ENCODE measurements at regions not wholly inside any gene's neighbourhood (a gene's known extent, or its start where the extent isn't known, plus 50 kb on each side); places are given as distances from the start of the nearest gene placed in this dataset.

GRCh38 chr10:78426181-78426580 is 392.5 kb downstream of the RPS24 start:
- BruUV-seq (replicated peaks), result no TSS peak
- no peak overlapping the region for H3K4me2 ChIP-seq (ENCODE audit: low read length)
- no peaks in the 10 kb centered on the region for H3K4me1 ChIP-seq (ENCODE audit: insufficient read depth, low read length, poor library complexity, severe bottlenecking)
- H3K4me3 ChIP-seq (ENCODE audit: low read depth, low read length, poor library complexity, severe bottlenecking), result no peak overlapping the region
- H3K27ac ChIP-seq (ENCODE audit: low read depth, low read length, poor library complexity, severe bottlenecking), result no peak overlapping the region
- no peaks in the 10 kb centered on the region for H3K36me3 ChIP-seq (ENCODE audit: insufficient read depth, low read length)
- H3K79me2 ChIP-seq (ENCODE audit: insufficient read depth, low read depth, low read length), result no peaks in the 10 kb centered on the region
- POLR2A ChIA-PET, result interaction anchor here (0.7 kb wide), 1 partner anchor 355 kb away, joined by 3 read pairs; no protein-coding TSS in a partner anchor
- H3K9me3 ChIP-seq (ENCODE audit: low read length), result no peaks in the 10 kb centered on the region
- no peak for TF ChIP-seq EZH2phosphoT487 (IDR thresholded peaks at IDR 0.05; ENCODE audit: borderline replicate concordance, low read depth, low read length)
- TF ChIP-seq CTCF (conservative IDR thresholded peaks at IDR 0.05; ENCODE audit: low read length), result no peak
- H2AFZ ChIP-seq (ENCODE audit: low read length), result no peak overlapping the region
- DNase-seq (ENCODE audit: low spot score), result no peak
- intact Hi-C loops (cut with micrococcal nuclease; ENCODE audit: unreplicated experiment), result no loop called here
- no peaks in the 10 kb centered on the region for H4K20me1 ChIP-seq (ENCODE audit: insufficient read depth, low read length)
- CTCF ChIA-PET (ENCODE audit: unreplicated experiment), result no interaction called here
- H3K9me2 ChIP-seq (ENCODE audit: insufficient read depth, low read length), result no peaks in the 10 kb centered on the region

GRCh38 chr10:78427497-78428031 is 393.9 kb downstream of the RPS24 start:
- H3K4me2 ChIP-seq (ENCODE audit: low read length), result no peak overlapping the region
- no peaks in the 10 kb centered on the region for H3K36me3 ChIP-seq (ENCODE audit: insufficient read depth, low read length)
- no peaks in the 10 kb centered on the region for H3K79me2 ChIP-seq (ENCODE audit: insufficient read depth, low read depth, low read length)
- H4K20me1 ChIP-seq (ENCODE audit: insufficient read depth, low read length), result no peaks in the 10 kb centered on the region
- TF ChIP-seq EZH2phosphoT487 (IDR thresholded peaks at IDR 0.05; ENCODE audit: borderline replicate concordance, low read depth, low read length) (no peak), CTCF (conservative IDR thresholded peaks at IDR 0.05; ENCODE audit: low read length) (no peak)
- CTCF ChIA-PET (ENCODE audit: unreplicated experiment), result no interaction called here
- no peaks in the 10 kb centered on the region for H3K9me2 ChIP-seq (ENCODE audit: insufficient read depth, low read length)
- POLR2A ChIA-PET, result no interaction called here
- no peak overlapping the region for H2AFZ ChIP-seq (ENCODE audit: low read length)
- intact Hi-C loops (cut with micrococcal nuclease; ENCODE audit: unreplicated experiment), result no loop called here
- H3K27ac ChIP-seq (ENCODE audit: low read depth, low read length, poor library complexity, severe bottlenecking), result no peak overlapping the region
- no peaks in the 10 kb centered on the region for H3K4me1 ChIP-seq (ENCODE audit: insufficient read depth, low read length, poor library complexity, severe bottlenecking)
- no peak overlapping the region for H3K4me3 ChIP-seq (ENCODE audit: low read depth, low read length, poor library complexity, severe bottlenecking)
- BruUV-seq (replicated peaks), result no TSS peak
- H3K9me3 ChIP-seq (ENCODE audit: low read length), result no peaks in the 10 kb centered on the region
- no peak for DNase-seq (ENCODE audit: low spot score)

GRCh38 chr10:78428579-78428978 is 394.9 kb downstream of the RPS24 start:
- H4K20me1 ChIP-seq (ENCODE audit: insufficient read depth, low read length), result no peaks in the 10 kb centered on the region
- H3K9me2 ChIP-seq (ENCODE audit: insufficient read depth, low read length), result no peaks in the 10 kb centered on the region
- H3K4me1 ChIP-seq (ENCODE audit: insufficient read depth, low read length, poor library complexity, severe bottlenecking), result no peaks in the 10 kb centered on the region
- no peaks in the 10 kb centered on the region for H3K9me3 ChIP-seq (ENCODE audit: low read length)
- no peak overlapping the region for H3K4me3 ChIP-seq (ENCODE audit: low read depth, low read length, poor library complexity, severe bottlenecking)
- DNase-seq (ENCODE audit: low spot score), result no peak
- no peaks in the 10 kb centered on the region for H3K36me3 ChIP-seq (ENCODE audit: insufficient read depth, low read length)
- H3K4me2 ChIP-seq (ENCODE audit: low read length), result no peak overlapping the region
- CTCF ChIA-PET (ENCODE audit: unreplicated experiment), result no interaction called here
- no TSS peak for BruUV-seq (replicated peaks)
- intact Hi-C loops (cut with micrococcal nuclease; ENCODE audit: unreplicated experiment), result no loop called here
- no peak overlapping the region for H2AFZ ChIP-seq (ENCODE audit: low read length)
- H3K27ac ChIP-seq (ENCODE audit: low read depth, low read length, poor library complexity, severe bottlenecking), result no peak overlapping the region
- POLR2A ChIA-PET, result interaction anchor here (0.7 kb wide), 1 partner anchor 190 kb away, joined by 3 read pairs; no protein-coding TSS in a partner anchor
- TF ChIP-seq EZH2phosphoT487 (IDR thresholded peaks at IDR 0.05; ENCODE audit: borderline replicate concordance, low read depth, low read length) (no peak), CTCF (conservative IDR thresholded peaks at IDR 0.05; ENCODE audit: low read length) (no peak)
- H3K79me2 ChIP-seq (ENCODE audit: insufficient read depth, low read depth, low read length), result no peaks in the 10 kb centered on the region

Data from OCI-LY7 (cell line).